Endothelial cell (in vitro differentiated cells): ENCODE measurements at regions not wholly inside any gene's neighbourhood (a gene's known extent, or its start where the extent isn't known, plus 50 kb on each side); places are given as distances from the start of the nearest gene placed in this dataset.
"Not testable (repeated sequence)": the region's sequence is repeated elsewhere in the genome, so short reads cannot be mapped to it uniquely, and the experiment has no call there.

Experiments
- DNase-seq: peaks from one replicate; pipeline ENCODE4 v3.0.0; 2021; ENCODE audit warnings: low spot score
- H3K27ac Mint-ChIP-seq: one replicate; pipeline ENCODE4 v1.8.0; 2021; ENCODE audit warnings: mixed read lengths, inconsistent platforms; ENCODE audit not compliant: unreplicated experiment
- H3K27me3 Mint-ChIP-seq: one replicate; pipeline ENCODE4 v1.8.0; 2021; ENCODE audit warnings: mild to moderate bottlenecking, moderate library complexity, mixed read lengths, inconsistent platforms; ENCODE audit not compliant: unreplicated experiment
- H3K36me3 Mint-ChIP-seq: one replicate; pipeline ENCODE4 v1.8.0; 2021; ENCODE audit warnings: mild to moderate bottlenecking, low read depth, mixed read lengths, inconsistent platforms; ENCODE audit not compliant: unreplicated experiment
- H3K4me1 Mint-ChIP-seq: one replicate; pipeline ENCODE4 v1.8.0; 2021; ENCODE audit warnings: mild to moderate bottlenecking, mixed read lengths, inconsistent platforms; ENCODE audit not compliant: unreplicated experiment
- H3K4me3 Mint-ChIP-seq: one replicate; pipeline ENCODE4 v1.8.0; 2021; ENCODE audit warnings: mild to moderate bottlenecking, mixed read lengths, inconsistent platforms; ENCODE audit not compliant: unreplicated experiment
- H3K9me3 Mint-ChIP-seq: one replicate; pipeline ENCODE4 v1.8.0; 2021; ENCODE audit warnings: mixed read lengths, inconsistent platforms; ENCODE audit not compliant: unreplicated experiment
- CTCF ChIP-seq: fragments of 200-600 bp; sonication (generic); IDR thresholded peaks from one replicate; pipeline ENCODE4 v1.5.0; 2021; ENCODE audit warnings: antibody characterized with exemption; ENCODE audit not compliant: unreplicated experiment

GRCh38 chr4:101414496-101414895 lies 67.2 kb upstream of the PPP3CA start:
- Mint-ChIP-seq H3K27me3 (peaks cover 2% of the 10 kb centered on the region), H3K36me3 (no peaks in the 10 kb centered on the region), H3K9me3 (no peaks in the 10 kb centered on the region), H3K4me1 (peaks cover 30% of the 10 kb centered on the region), H3K4me3 (no peak overlapping the region), H3K27ac (peak overlapping the region; percentile 61)
- no peak for TF ChIP-seq CTCF
- DNase-seq = no peak

- H3K36me3 Mint-ChIP-seq = no peaks in the 10 kb centered on the region
- no peak for TF ChIP-seq CTCF
These were observed 64.6 kb upstream of the PPP3CA start for GRCh38 chr4:101411926-101412325.

GRCh38 chr4:101411281-101411910 lies 64.1 kb upstream of the PPP3CA start:
- not testable (repeated sequence) for DNase-seq, H3K27me3 Mint-ChIP-seq, H3K36me3 Mint-ChIP-seq, H3K4me3 Mint-ChIP-seq, H3K9me3 Mint-ChIP-seq, H3K27ac Mint-ChIP-seq
- peaks cover 14% of the 10 kb centered on the region for H3K4me1 Mint-ChIP-seq

More at GRCh38 chr4:101411926-101412325, 64.6 kb upstream of the PPP3CA start:
- Mint-ChIP-seq H3K4me3 (no peak overlapping the region), H3K27ac (no peak overlapping the region), H3K9me3 (no peaks in the 10 kb centered on the region), H3K27me3 (peaks cover 2% of the 10 kb centered on the region), H3K4me1 (peaks cover 14% of the 10 kb centered on the region)
- DNase-seq = no peak

- Mint-ChIP-seq H3K36me3 (peaks cover 4% of the 10 kb centered on the region), H3K27me3 (no peaks in the 10 kb centered on the region), H3K9me3 (no peaks in the 10 kb centered on the region), H3K4me3 (no peak overlapping the region), H3K27ac (no peak overlapping the region), H3K4me1 (no peaks in the 10 kb centered on the region)
- TF ChIP-seq CTCF = no peak
- no peak for DNase-seq
These were observed 52.8 kb upstream of the PPP3CA start for GRCh38 chr4:101400096-101400495.

GRCh38 chr4:101398807-101399206 lies 51.5 kb upstream of the PPP3CA start:
- Mint-ChIP-seq H3K36me3 (no peaks in the 10 kb centered on the region), H3K27me3 (no peaks in the 10 kb centered on the region), H3K4me1 (no peaks in the 10 kb centered on the region), H3K27ac (no peak overlapping the region), H3K9me3 (no peaks in the 10 kb centered on the region), H3K4me3 (no peak overlapping the region)
- TF ChIP-seq CTCF = no peak
- DNase-seq = no peak
